HG02938 (cell line): ENCODE measurements at regions not wholly inside any gene's neighbourhood (a gene's known extent, or its start where the extent isn't known, plus 50 kb on each side); places are given as distances from the start of the nearest gene placed in this dataset.
"Not testable (repeated sequence)": the region's sequence is repeated elsewhere in the genome, so short reads cannot be mapped to it uniquely, and the experiment has no call there.

ENCODE experiments used
- ATAC-seq: cut with Tn5 transposase; IDR thresholded peaks from one replicate; pipeline ENCODE4 v1.9.1; 2021; ENCODE audit warnings: mild to moderate bottlenecking, moderate library complexity; ENCODE audit not compliant: unreplicated experiment

GRCh38 chr4:138412847-138413246 lies 170.7 kb upstream of the SLC7A11 start:
- ATAC-seq = no peak

DNA sequence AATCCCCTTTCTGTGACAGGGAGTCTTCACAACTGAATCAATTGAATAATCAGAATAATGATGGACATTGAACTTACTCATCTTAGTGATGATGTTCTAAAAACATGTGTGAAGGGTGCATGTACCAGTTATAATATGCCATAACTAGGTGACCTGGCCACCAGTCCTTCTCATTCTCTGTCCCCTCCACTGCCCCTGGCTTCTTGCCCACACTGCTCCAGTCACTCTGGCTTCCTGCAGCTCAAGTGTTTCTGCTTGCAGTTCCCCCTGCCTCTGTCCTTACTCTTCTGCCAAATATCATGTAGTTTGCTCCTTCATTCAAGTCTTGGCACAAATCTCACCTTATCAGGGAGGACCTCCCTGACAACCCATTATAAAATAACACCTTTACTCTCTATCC lies 168.1 kb upstream of the SLC7A11 start:
- no peak for ATAC-seq

GRCh38 chr4:138409670-138410069 lies 167.5 kb upstream of the SLC7A11 start:
- ATAC-seq = peak; percentile 38

DNA sequence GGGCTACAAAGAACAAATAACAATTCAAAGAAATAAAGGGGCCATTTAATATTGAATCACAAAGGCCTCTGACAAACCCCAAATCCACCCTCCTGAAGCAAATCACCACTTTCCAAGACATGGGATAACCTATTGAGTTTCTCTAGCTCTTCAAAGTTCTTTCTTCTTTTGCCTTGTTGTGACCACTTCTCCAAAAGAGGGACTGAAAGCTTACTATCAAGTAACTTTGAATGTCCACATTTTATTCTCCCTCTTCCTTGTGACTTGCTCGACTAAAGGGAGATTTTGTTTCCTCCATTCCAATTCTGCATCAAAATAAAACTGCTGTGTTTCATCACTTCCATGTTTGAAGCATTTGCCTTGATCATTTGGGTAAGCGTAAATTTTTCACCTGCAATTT lies 166.6 kb upstream of the SLC7A11 start:
- ATAC-seq = no peak

DNA sequence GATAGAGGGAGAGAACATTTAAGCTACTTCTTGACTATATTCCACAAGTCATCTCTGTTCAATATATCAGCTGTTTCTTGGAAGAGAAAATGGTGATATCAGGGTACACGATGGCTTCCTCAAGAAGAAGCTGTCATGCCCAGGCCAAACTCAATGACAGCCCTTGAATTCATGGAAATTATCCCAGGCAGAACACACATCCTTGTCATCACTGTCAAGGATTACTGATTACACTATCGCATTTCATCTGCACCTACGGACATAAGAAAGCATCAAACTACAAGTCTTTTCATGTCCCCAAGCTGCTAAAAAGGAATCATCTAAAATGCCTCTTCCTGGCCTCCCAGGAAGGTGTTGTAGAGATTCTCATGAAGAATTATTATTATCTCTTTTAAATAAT lies 165.2 kb upstream of the SLC7A11 start:
- no peak for ATAC-seq

- no peak for ATAC-seq
Measured at GRCh38 chr4:138406876-138407275, 164.7 kb upstream of the SLC7A11 start.

GRCh38 chr4:138405934-138406567 lies 163.9 kb upstream of the SLC7A11 start:
- ATAC-seq = peak; percentile 79

GRCh38 chr4:138405466-138405891 lies 163.3 kb upstream of the SLC7A11 start:
- peak; percentile 63 for ATAC-seq

- no peak for ATAC-seq
Measured at GRCh38 chr4:138404801-138405200, 162.7 kb upstream of the SLC7A11 start.

DNA sequence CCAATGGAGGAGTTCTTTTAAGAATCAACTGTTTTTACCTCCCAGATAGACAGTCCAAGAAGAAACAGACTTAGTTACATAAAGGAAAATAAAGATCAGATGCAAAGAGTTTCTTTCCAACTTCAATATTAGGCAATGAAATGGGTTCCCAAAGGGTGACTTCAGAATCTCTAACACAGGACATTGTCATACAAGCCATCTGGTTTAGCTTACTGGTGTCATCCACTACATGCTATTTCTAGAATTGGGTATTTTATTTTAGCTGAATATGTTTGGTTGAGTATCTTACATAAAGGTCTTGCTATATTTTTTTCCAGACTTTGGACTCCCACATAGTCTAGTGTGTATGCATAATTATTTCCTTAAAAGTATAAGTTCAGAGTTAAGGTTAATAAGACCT lies 162.1 kb upstream of the SLC7A11 start:
- no peak for ATAC-seq

GRCh38 chr4:138401334-138401733 lies 159.2 kb upstream of the SLC7A11 start:
- no peak for ATAC-seq

GRCh38 chr4:138400543-138400942 lies 158.4 kb upstream of the SLC7A11 start:
- ATAC-seq = no peak

DNA sequence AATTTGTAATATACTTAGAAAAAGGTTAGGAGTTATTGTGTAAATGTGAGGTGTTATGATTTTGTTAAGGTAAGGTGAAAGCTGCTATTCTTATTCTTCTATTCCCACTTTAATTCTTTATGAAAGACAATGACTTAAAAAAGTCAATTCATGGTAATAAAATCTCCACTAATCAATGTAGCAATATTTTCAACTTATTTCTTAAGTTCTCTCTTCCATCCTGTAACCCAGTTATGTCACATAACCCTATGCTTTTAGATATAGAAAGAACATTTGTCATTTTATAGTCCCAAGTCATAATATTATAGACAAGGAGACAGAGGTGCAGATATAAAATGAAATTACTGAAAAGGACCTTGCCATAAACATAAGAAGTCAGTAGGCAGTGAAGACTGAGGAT lies 157.9 kb upstream of the SLC7A11 start:
- ATAC-seq = no peak

DNA sequence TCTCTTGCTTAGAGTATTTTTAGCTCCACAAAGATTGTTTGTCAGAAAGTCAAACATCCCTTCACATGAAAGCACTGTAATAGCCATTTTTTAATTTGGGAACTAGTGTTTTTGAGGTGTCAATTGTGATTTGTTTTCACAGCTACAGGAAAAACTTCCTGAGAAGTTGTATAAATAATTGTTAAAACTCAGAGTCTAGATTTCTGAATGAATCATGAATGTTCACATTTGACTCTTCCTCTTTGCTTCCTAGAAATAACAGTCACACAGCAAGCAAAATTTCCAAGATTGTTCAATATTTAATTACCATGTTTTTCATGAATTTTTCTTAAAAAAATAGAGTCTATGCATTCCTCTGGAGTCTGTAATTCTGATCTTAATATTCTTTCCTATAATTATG lies 156.9 kb upstream of the SLC7A11 start:
- no peak for ATAC-seq

- ATAC-seq = no peak
Measured at GRCh38 chr4:138398322-138398721, 156.2 kb upstream of the SLC7A11 start.

- ATAC-seq = no peak
Measured at GRCh38 chr4:138393886-138394610, 151.9 kb upstream of the SLC7A11 start.

DNA sequence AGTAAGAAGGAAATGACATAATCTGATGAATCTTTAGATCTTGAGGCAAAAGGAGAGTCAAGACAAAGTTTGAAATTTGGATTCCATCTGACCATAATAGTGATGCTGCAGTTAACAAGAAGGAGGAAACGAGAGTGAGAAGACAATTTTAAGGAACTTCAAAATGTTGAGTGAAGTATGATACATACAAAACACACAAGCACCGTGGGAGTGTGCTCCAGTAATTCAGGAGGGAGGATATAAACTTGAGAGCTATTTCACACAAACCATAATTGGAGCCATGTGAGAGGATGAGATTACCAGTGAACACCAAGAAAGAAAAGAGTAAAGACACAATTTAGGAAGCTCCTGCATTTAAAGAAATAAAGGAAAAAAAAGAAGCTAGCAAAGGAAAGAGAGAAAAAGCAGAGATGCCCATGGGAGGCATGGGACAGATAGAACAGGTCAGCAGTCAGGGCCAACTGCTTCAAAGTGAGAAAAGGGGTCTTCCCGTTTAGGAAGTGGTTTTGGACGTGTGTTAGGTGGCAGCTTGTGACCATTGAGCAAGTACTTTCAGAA lies 150.7 kb upstream of the SLC7A11 start:
- peak; percentile 68 for ATAC-seq

DNA sequence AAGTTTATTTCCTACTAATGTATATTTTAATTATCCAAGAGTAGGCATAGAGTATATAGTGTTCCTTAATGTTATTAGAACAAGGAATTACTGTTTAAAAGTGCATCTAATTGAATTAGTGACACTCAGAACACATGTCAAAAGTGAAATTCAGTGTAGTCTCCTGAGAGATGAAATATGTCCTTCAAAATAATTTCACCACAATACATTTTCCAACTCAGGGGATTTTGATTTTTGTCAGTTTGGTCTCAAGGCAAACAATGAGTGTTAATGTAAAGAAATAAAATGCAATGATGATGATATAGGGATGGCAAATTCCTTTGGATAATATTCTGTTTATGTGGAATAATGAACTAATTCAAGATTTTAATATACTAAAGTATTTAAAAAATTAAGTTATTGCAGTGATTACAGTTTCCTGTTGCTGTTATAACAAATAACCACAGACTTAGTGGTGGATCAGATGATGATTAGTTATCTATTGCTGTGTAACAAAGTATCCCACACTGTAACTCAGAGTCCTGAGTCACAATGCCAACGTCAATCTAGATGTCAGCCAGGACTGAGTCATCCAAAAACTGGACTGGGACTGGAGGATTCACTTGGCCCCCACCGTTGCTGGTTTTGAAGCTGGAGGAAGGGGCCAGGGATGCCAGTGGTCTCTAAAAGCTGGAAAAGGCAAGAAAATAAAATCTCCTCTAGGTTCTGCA lies 148.0 kb upstream of the SLC7A11 start:
- ATAC-seq = no peak

GRCh38 chr4:138374947-138375346 lies 132.8 kb upstream of the SLC7A11 start:
- no peak for ATAC-seq

GRCh38 chr4:138367942-138368341 lies 125.8 kb upstream of the SLC7A11 start:
- no peak for ATAC-seq

- ATAC-seq = not testable (repeated sequence)
Measured at GRCh38 chr4:138352446-138352845, 110.3 kb upstream of the SLC7A11 start.

DNA sequence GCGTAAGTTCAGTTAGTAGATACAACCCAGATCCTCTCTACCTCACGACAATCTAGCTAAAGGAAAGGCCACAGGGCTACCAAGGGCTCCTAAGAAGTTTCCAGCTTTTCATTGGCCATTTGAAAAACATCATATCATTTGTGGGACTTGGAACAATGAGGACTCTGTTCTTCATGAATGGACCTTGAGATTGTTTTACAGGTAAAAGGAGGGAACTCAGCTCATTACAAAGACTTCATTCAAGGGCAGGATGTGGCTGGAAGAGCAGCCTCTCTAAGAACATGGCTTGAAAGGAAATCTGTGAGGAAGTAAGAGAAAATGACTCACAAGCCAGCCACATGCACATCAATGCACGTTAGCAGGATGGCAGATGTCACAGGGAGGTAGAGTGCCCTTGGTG lies 105.9 kb upstream of the SLC7A11 start:
- ATAC-seq = peak; percentile 67
